HG03460 (cell line): ENCODE measurements at regions not wholly inside any gene's neighbourhood (a gene's known extent, or its start where the extent isn't known, plus 50 kb on each side); places are given as distances from the start of the nearest gene placed in this dataset.
"Not testable (repeated sequence)": the region's sequence is repeated elsewhere in the genome, so short reads cannot be mapped to it uniquely, and the experiment has no call there.

Source experiments
- ATAC-seq: cut with Tn5 transposase; IDR thresholded peaks from one replicate; pipeline ENCODE4 v1.9.1; 2021; ENCODE audit not compliant: unreplicated experiment

DNA sequence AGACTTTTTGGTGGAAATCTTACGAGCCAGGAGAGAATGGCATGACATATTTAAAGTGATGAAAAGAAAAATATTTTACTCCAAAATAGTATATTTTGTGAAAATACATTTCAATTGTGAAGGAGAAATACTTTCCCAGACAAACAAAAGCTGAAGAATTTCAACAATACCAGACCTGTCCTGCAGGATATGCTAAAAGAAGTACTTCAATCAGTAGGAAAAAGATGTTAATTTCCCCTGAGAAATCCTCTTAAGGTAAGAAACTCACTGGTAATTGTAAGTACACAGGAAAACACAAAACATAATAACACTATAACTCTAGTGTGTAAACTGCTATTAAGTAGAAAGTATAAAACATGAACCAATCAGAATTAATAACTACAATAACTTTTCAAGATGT, 341.8 kb upstream of the GJE1 start:
- no peak for ATAC-seq

DNA sequence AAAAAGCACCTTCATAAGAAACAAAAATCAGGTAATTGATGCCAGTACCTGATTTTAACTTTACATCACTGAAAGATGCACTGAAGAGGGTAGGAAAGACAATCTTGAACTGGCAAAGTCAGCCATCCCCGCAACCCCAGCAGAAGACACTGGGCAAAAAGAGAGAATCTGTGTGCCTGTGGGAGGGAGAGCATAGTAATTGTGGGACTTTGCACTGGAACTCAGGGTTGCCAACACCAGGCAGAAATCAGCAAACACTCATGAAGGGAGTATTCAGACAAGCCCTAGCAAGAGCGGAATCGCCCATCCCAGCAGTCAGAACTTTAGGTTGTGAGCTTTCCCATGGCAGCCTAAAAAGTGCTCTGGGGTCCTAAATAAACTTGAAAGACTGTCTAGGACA, 344.6 kb upstream of the GJE1 start:
- ATAC-seq, result no peak

DNA sequence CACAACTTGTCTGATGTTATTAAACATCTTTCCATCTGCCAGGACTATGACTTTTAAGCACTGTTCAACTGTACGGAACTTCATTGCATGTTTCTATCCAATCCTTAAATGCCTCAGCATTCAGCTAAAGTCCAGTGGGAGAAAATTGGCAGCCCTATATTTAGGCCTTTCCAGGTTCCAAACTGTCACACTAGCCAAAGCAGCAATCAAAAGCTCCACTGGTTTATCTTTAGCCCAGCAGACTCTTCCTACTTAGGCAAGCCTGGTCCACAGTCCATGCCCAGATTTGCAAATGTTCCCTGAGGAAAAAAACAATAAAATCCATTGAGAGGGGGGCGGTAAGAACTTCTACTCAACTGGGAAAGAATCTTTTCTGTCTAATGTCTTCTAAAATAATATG, 349.1 kb upstream of the GJE1 start:
- ATAC-seq, result no peak

GRCh38 chr6:141780296-141780695, 352.4 kb upstream of the GJE1 start:
- ATAC-seq, result no peak

DNA sequence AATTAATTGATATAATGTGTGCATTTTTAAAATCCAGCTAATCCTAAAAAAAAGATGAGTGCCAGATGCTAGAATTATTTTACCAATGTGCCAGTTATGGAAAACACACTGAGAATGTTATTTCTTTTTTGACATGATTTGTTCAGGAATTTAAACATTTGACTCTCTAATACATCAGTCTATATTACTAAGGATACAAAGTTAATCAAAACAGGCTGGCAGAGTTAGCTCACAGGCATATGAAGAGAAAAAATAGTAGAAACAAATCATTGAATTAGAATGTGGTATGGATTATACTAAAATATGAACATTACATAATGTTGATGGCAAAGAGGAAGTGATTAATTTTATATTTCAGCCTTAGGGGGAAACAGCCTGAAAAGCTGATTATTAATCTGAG, 368.3 kb upstream of the GJE1 start:
- no peak for ATAC-seq

GRCh38 chr6:141758430-141758829, 374.3 kb upstream of the GJE1 start:
- ATAC-seq, result no peak

GRCh38 chr6:141753180-141753579, 379.5 kb upstream of the GJE1 start:
- no peak for ATAC-seq

DNA sequence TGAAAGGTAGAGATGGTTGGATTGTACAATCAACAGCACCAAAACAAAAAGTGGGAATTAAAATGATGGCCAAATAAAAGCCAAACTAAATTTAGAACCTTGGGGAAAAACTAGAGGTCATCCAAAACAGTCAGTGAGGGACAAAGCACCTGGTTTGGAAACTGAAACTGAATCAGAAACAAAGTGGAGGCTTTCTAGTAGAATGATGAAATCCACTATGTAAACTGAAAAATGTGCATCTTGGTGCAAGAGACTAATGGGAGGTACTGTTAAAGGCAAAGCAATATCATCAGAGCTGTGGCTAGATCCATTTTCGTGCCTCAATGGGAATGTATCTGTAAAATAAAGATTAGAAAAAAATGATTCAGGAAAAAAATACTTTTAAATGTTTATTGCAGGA, 380.0 kb upstream of the GJE1 start:
- ATAC-seq, result peak; percentile 64

DNA sequence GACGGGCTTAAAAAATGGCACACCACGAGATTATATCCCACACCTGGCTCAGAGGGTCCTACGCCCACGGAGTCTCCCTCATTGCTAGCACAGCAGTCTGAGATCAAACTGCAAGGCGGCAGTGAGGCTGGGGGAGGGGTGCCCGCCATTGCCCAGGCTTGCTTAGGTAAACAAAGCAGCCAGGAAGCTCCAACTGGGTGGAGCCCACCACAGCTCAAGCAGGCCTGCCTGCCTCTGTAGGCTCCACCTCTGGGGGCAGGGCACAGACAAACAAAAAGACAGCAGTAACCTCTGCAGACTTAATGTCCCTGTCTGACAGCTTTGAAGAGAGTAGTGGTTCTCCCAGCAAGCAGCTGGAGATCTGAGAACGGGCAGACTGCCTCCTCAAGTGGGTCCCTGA, 386.4 kb upstream of the GJE1 start:
- ATAC-seq, result not testable (repeated sequence)

GRCh38 chr6:141744971-141745370, 387.8 kb upstream of the GJE1 start:
- no peak for ATAC-seq

DNA sequence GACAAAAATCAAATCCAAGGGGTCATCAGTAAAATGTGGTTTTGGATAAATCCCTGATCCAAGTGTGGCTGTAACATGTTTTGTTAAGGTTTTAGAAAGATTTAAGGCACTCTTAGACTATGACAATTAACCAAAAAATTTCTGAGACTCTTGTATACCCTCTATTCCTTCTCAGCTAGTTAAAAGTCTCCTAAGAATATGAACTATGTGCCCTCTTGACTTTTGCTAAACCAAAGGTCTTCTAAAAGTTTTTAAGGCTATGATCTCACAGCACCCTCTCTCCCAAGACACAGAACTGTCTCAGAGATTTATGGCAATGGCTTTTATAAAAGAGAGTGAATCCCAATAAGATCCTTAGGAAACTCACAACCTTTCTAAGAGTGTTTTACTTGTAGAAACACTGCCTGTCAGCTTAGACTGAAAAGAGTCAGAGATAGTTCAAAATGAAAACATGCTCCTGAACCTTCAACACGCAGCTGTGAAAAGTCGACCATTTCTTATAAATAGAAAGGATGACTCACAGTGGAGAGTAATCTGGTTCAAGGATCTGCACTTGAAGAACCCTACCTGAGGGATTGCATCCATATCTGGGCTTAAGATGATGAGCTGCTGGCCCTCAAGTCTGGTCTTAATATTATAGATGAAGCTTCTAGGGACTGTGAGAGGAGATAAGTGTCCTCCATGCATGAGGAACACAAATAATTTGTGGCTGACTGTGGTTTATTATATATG, 388.4 kb upstream of the GJE1 start:
- ATAC-seq, result no peak

GRCh38 chr6:141736104-141736503, 396.6 kb upstream of the GJE1 start:
- ATAC-seq, result no peak

DNA sequence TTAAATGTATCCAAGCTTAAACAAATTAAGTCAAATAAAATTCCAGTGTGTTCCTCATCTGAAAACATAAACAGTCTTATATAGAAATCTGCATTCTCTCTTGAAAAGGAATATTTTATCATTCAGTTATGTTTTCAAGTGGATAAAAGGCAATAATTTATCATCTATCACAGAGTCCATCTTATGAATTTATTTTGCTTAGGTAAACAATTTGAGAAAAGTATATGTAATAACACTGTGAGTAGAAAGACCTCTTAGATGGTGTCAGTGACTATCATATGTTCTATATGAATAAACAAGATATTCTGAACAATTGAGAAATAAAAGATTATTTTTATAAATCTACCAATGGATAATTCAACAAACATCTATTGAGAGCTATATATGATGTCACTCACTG, 397.6 kb upstream of the GJE1 start:
- no peak for ATAC-seq

- no peak for ATAC-seq
Observed at GRCh38 chr6:141734071-141734840, 398.5 kb upstream of the GJE1 start.

- ATAC-seq, result no peak
Observed at GRCh38 chr6:141729146-141729545, 403.6 kb upstream of the GJE1 start.

DNA sequence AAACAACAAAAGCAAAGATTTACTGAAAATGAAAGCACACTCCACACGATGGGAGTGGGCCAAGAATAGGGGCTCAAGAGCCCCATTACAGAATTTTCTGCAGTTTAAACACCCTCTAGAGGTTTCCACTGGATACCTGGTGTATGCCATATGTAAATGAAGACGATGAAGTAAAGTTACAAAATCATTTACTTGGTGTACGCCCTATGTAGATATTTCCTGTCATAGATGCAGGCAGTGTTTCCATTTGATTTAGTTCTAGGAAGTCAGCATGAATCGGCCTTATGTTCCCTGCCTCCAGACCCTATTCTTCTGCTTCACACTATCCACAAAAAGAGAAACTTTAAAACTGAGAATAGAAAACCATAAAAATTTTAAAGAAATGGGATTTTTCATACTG, 404.4 kb upstream of the GJE1 start:
- ATAC-seq, result no peak

DNA sequence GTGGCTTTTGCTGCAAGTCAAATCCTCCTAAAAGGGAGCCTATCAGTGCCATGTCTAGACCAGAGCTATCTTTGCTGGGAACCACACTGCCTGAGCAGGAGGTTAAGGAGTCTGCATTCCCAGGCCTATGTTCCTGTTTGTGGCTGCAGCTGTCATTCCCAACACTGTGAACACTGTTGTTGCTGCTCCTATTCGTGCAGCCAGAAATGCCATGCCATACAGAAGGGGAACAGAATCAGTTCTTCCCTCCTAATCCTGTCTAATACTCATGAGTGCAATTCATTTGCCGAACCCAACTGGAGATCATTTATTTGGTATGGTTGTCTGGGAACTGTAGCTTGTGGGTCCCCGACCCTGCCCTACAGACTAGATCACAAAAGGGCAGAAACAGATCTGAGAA, 406.5 kb upstream of the GJE1 start:
- ATAC-seq, result no peak

DNA sequence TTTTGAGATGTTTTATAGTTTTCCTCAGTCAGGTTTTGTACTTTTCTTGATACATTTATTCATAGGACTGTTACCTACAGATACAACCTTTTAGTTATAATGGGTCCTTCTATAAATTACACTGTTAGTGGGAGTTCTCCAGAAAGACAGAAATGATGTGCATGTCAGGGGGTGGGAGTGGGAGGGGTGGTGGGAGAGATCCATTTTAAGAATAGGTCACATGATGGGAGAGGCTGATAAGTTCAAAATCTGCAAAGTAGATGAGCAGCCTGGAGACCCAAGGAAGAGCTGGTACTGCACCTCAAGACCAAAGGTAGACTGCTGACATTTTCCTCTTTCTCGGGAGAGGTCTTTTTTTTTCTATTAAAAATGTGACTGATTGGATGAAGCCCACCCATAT, 408.0 kb upstream of the GJE1 start:
- no peak for ATAC-seq

- no peak for ATAC-seq
Observed at GRCh38 chr6:141719476-141719875, 413.2 kb upstream of the GJE1 start.

DNA sequence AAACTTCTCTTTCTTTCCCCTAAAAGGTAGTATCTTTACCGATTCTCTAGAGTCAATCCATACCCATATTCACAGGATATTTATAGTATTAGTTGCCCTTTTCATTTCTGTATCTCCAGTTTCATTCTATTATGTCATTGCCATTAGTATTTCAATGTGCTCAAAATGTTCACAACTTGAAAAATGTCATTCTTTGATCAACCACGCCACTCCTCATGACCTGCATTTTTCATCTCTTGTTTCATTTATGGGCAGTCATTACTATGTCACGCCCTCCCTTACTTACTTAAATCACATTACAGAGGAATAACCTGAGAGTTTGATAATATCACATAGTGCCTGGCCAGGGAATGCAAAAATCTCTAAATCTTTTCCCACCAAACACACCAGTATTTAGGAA, 427.3 kb upstream of the GJE1 start:
- ATAC-seq, result no peak

- no peak for ATAC-seq
Observed at GRCh38 chr6:141704151-141704550, 428.6 kb upstream of the GJE1 start.

- ATAC-seq, result no peak
Observed at GRCh38 chr6:141701732-141702131, 431.0 kb upstream of the GJE1 start.

DNA sequence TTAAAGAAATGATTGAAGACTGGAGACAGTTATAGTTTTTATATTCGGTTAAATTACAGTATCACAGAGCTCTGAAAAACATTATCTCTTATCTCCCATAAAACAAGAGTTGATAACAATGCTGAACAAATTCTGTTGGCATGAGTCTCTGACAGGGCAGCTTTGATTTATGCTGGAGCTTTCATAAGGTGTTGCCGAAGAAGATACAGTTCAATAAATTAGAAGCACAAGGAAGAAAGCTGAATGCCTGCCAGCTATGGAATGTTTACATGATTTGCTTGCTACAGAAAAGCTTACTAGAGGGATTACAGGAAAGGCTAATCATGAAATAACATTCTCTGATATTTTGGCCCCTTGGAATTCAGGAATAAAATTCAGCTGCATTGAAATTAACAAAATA, 431.9 kb upstream of the GJE1 start:
- ATAC-seq, result no peak
